Spleen (tissue), 7 donors: ENCODE measurements at regions not wholly inside any gene's neighbourhood (a gene's known extent, or its start where the extent isn't known, plus 50 kb on each side); places are given as distances from the start of the nearest gene placed in this dataset.

ENCODE experiments used
- POLR2A ChIP-seq, 3 donors: fragments of 450-650 bp; IDR thresholded peaks; one replicate each; pipeline ENCODE4 v1.5.1; 2017; ENCODE audit warnings: antibody characterized with exemption in 3 of 3, mild to moderate bottlenecking in 1 of 3
- POLR2AphosphoS5 ChIP-seq, 3 donors: sonication (generic); formaldehyde crosslinking; IDR thresholded peaks; one replicate each; pipeline ENCODE4 v1.5.1; 2017; ENCODE audit warnings: antibody characterized with exemption in 3 of 3
- TF ChIP-seq, protein P1 (sequence below), 11 experiments: fragments of 200-600 bp in 7 of 11; fragments of 450-650 bp in 4 of 11; sonication (generic) in 4 of 11; IDR thresholded peaks in 8 of 11; conservative IDR thresholded peaks in 3 of 11; 1 replicate in 7 of 11; 2 replicates in 4 of 11; pipeline versions ENCODE4 v1.4.0 to v1.8.0; 2016 to 2021; ENCODE audit warnings: antibody characterized with exemption in 11 of 11, inconsistent platforms in 4 of 11, mild to moderate bottlenecking in 1 of 11
- donor health status: DM: no; HTN: no; CAD: no; lungs with moderate emphysema.
- donor health status: DM: no; HTN: no; CAD: no.
- donor health status: DM: no; HTN: no; CAD: no.

DNA sequence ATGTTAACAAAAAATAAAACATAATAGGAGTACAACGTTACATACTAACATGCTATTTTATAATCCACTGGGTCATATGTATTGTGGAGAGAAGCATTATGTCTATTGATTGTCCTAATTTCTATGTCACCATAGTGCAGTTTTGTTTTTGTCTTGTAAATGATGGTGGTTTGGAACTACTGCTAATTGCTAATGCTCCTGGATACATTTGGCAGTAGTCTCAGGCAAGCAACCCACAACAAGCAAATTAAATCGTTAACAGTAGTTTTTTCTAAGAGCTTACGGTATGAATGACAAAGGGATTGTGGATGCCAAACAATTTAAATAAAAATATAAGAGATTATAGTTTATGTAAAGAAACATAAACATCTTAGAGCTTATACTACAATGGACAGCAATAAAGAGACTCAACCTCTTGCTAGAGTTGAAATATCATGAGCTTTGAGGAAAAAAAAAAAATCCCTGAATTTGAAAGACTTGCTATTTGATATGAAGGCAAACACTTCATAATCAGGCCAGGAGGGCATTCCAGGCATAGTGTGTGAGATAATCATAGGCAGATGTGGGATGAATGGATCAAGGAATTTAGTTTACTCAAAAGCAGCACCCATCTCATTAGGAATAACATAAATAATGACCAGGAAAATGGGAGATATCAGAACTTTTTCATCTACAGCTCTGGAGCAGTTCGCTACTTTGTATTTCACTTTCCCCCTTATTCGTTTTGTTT is 181.3 kb downstream of the CCDC59 start:
- TF ChIP-seq, protein P1, sequence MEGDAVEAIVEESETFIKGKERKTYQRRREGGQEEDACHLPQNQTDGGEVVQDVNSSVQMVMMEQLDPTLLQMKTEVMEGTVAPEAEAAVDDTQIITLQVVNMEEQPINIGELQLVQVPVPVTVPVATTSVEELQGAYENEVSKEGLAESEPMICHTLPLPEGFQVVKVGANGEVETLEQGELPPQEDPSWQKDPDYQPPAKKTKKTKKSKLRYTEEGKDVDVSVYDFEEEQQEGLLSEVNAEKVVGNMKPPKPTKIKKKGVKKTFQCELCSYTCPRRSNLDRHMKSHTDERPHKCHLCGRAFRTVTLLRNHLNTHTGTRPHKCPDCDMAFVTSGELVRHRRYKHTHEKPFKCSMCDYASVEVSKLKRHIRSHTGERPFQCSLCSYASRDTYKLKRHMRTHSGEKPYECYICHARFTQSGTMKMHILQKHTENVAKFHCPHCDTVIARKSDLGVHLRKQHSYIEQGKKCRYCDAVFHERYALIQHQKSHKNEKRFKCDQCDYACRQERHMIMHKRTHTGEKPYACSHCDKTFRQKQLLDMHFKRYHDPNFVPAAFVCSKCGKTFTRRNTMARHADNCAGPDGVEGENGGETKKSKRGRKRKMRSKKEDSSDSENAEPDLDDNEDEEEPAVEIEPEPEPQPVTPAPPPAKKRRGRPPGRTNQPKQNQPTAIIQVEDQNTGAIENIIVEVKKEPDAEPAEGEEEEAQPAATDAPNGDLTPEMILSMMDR (IDR thresholded peaks at IDR 0.05 in 8 of 11, conservative IDR thresholded peaks at IDR 0.05 in 3 of 11) = no peak
- no peak for TF ChIP-seq POLR2A (IDR thresholded peaks at IDR 0.05)
- TF ChIP-seq POLR2AphosphoS5 (IDR thresholded peaks at IDR 0.05) = no peak
